ENCODE measurements at regions not wholly inside any gene's neighbourhood (a gene's known extent, or its start where the extent isn't known, plus 50 kb on each side); places are given as distances from the start of the nearest gene placed in this dataset.
A peak's percentile ranks its signal among the peaks of the same experiment; 100 is the strongest.

GRCh38 chr6:44049989-44050871 lies 77.0 kb downstream of the MRPL14 start:
- DNase-seq (ENCODE audit: low read depth, low spot score): no peak

GRCh38 chr6:44049163-44049988 lies 77.9 kb downstream of the MRPL14 start:
- DNase-seq (ENCODE audit: low read depth, low spot score): no peak

GRCh38 chr6:44048277-44048676 lies 79.0 kb downstream of the MRPL14 start:
- DNase-seq (ENCODE audit: low read depth, low spot score): no peak

- no peak for DNase-seq (ENCODE audit: low read depth, low spot score)
Observed at GRCh38 chr6:44047801-44048200, 79.5 kb downstream of the MRPL14 start.

GRCh38 chr6:44047179-44047546 lies 80.1 kb downstream of the MRPL14 start:
- no peak for DNase-seq (ENCODE audit: low read depth, low spot score)

GRCh38 chr6:44046516-44047178 lies 80.6 kb downstream of the MRPL14 start:
- no peak for DNase-seq (ENCODE audit: low read depth, low spot score)

GRCh38 chr6:44045672-44046015 lies 81.6 kb downstream of the MRPL14 start:
- no peak for DNase-seq (ENCODE audit: low read depth, low spot score)

- no peak for DNase-seq (ENCODE audit: low read depth, low spot score)
Observed at GRCh38 chr6:44044940-44045671, 82.1 kb downstream of the MRPL14 start.

- DNase-seq (ENCODE audit: low read depth, low spot score): peak; percentile 59
Observed at GRCh38 chr6:44044154-44044539, 83.1 kb downstream of the MRPL14 start.

- DNase-seq (ENCODE audit: low read depth, low spot score): no peak
Observed at GRCh38 chr6:44043479-44044153, 83.6 kb downstream of the MRPL14 start.

GRCh38 chr6:44042989-44043478 lies 84.2 kb downstream of the MRPL14 start:
- DNase-seq (ENCODE audit: low read depth, low spot score): no peak

GRCh38 chr6:44042261-44042988 lies 84.8 kb downstream of the MRPL14 start:
- DNase-seq (ENCODE audit: low read depth, low spot score): no peak

- DNase-seq (ENCODE audit: low read depth, low spot score): peak; percentile 74
Observed at GRCh38 chr6:44041461-44042260, 85.6 kb downstream of the MRPL14 start.

- DNase-seq (ENCODE audit: low read depth, low spot score): no peak
Observed at GRCh38 chr6:44040786-44041185, 86.5 kb downstream of the MRPL14 start.

GRCh38 chr6:44039839-44040350 lies 87.4 kb downstream of the MRPL14 start:
- DNase-seq (ENCODE audit: low read depth, low spot score): no peak

- DNase-seq (ENCODE audit: low read depth, low spot score): no peak
Observed at GRCh38 chr6:44039191-44039719, 88.0 kb downstream of the MRPL14 start.

GRCh38 chr6:44038543-44039065 lies 88.6 kb downstream of the MRPL14 start:
- no peak for DNase-seq (ENCODE audit: low read depth, low spot score)

- DNase-seq (ENCODE audit: low read depth, low spot score): no peak
Observed at GRCh38 chr6:44037847-44038542, 89.3 kb downstream of the MRPL14 start.

All from smooth muscle cell of the brain vasculature (primary cell).